GM23338 (cell line): ENCODE measurements at regions not wholly inside any gene's neighbourhood (a gene's known extent, or its start where the extent isn't known, plus 50 kb on each side); places are given as distances from the start of the nearest gene placed in this dataset.

Source experiments
- CTCF ChIP-seq, 2 experiments: fragments of 200-600 bp in 1 of 2; sonication (generic) in 1 of 2; conservative IDR thresholded peaks; 2 replicates each; pipeline versions ENCODE4 v1.5.1 to v1.6.1; 2016 to 2017; ENCODE audit warnings: antibody characterized with exemption in 2 of 2, low read depth in 2 of 2, mild to moderate bottlenecking in 2 of 2, moderate library complexity in 1 of 2
- NANOG ChIP-seq: IDR thresholded peaks from 2 replicates; pipeline ENCODE4 v1.6.1; 2016; ENCODE audit warnings: antibody characterized with exemption, borderline replicate concordance
- REST ChIP-seq: IDR thresholded peaks from one replicate; pipeline ENCODE4 v1.6.1; 2018; ENCODE audit warnings: antibody characterized with exemption; ENCODE audit not compliant: unreplicated experiment
- ZNF462 ChIP-seq: fragments of 250-450 bp; sonication (Bioruptor Pico); IDR thresholded peaks from 2 replicates; pipeline ENCODE4 v1.5.0; 2020; ENCODE audit warnings: mild to moderate bottlenecking, moderate library complexity

- TF ChIP-seq CTCF (conservative IDR thresholded peaks at IDR 0.05; ENCODE audit: low read depth in 2 of 2): no peak
- TF ChIP-seq NANOG: no peak
- TF ChIP-seq REST: no peak
- no peak for TF ChIP-seq ZNF462 (CRISPR knock-in tag)
These were observed 83.1 kb upstream of the MAST4 start for GRCh38 chr5:66513130-66513529.
